ENCODE measurements at regions not wholly inside any gene's neighbourhood (a gene's known extent, or its start where the extent isn't known, plus 50 kb on each side); places are given as distances from the start of the nearest gene placed in this dataset.

GRCh38 chr3:163779396-163780344 lies 1298.6 kb downstream of the SI start:
- Mint-ChIP-seq H3K4me3 (no peak overlapping the region), H3K36me3 (no peaks in the 10 kb centered on the region), H3K27ac (peak overlapping the region in 1 of 7 donors; percentile 33), H3K4me1 (no peaks in the 10 kb centered on the region), H3K27me3 (ENCODE audit: low read depth in 3 of 3) (no peaks in the 10 kb centered on the region), H3K9me3 (peaks cover 0 to 3% (median 2%) of the 10 kb centered on the region in 7 donors)
- no peaks in the 10 kb centered on the region for H3K9me3 ChIP-seq (replicated peaks in 1 of 2; ENCODE audit: control insufficient read depth in 1 of 2, insufficient read depth in 1 of 2, low read length in 2 of 2)
- H3K4me1 ChIP-seq (ENCODE audit: control insufficient read depth in 1 of 2, insufficient read depth in 2 of 2, low read length in 2 of 2), result no peaks in the 10 kb centered on the region
- no peak overlapping the region for H3K27ac ChIP-seq (ENCODE audit: low read depth in 1 of 2, low read length in 2 of 2)
- TF ChIP-seq CTCF (IDR thresholded peaks at IDR 0.05), result no peak
- intact Hi-C loops (cut with micrococcal nuclease), result no loop called here
- H3K4me2 ChIP-seq (replicated peaks; ENCODE audit: extremely low read depth, low read length, poor library complexity, severe bottlenecking), result no peak overlapping the region
- no peaks in the 10 kb centered on the region for H3K79me2 ChIP-seq (ENCODE audit: insufficient read depth, low read length)
- 88% methylated on average over 9 of the region's 13 CpGs for WGBS (ENCODE audit: insufficient coverage)
- H3K9ac ChIP-seq (ENCODE audit: insufficient read depth, low read length, poor library complexity, severe bottlenecking), result no peak overlapping the region
- H3K36me3 ChIP-seq (replicated peaks in 1 of 2; ENCODE audit: control insufficient read depth in 1 of 2, insufficient read depth in 2 of 2, low read length in 2 of 2), result no peaks in the 10 kb centered on the region
- H4K20me1 ChIP-seq (ENCODE audit: insufficient read depth, low read length), result no peaks in the 10 kb centered on the region
- H2AFZ ChIP-seq (ENCODE audit: insufficient read depth, low read depth, low read length, poor library complexity, severe bottlenecking), result no peak overlapping the region
- no peak overlapping the region for H3K4me3 ChIP-seq (replicated peaks in 1 of 3; ENCODE audit: low read depth in 2 of 3, low read length in 3 of 3)
- no peak for DNase-seq
- no peaks in the 10 kb centered on the region for H3K27me3 ChIP-seq (ENCODE audit: control insufficient read depth in 2 of 2, insufficient read depth in 2 of 2, low read length in 2 of 2)

- no peak overlapping the region for H3K4me2 ChIP-seq (replicated peaks; ENCODE audit: extremely low read depth, low read length, poor library complexity, severe bottlenecking)
- no peak overlapping the region for H3K27ac Mint-ChIP-seq
- intact Hi-C loops (cut with micrococcal nuclease), result no loop called here
- H3K79me2 ChIP-seq (ENCODE audit: insufficient read depth, low read length), result no peaks in the 10 kb centered on the region
- no peak for DNase-seq
- no peaks in the 10 kb centered on the region for H3K4me1 Mint-ChIP-seq
- no peak overlapping the region for H3K4me3 ChIP-seq (replicated peaks in 1 of 3; ENCODE audit: low read depth in 2 of 3, low read length in 3 of 3)
- no peaks in the 10 kb centered on the region for H4K20me1 ChIP-seq (ENCODE audit: insufficient read depth, low read length)
- no peaks in the 10 kb centered on the region for H3K27me3 ChIP-seq (ENCODE audit: control insufficient read depth in 2 of 2, insufficient read depth in 2 of 2, low read length in 2 of 2)
- H3K9me3 Mint-ChIP-seq, result peaks cover 2 to 9% (median 5%) of the 10 kb centered on the region in 7 donors
- TF ChIP-seq CTCF (IDR thresholded peaks at IDR 0.05), result no peak
- no peak overlapping the region for H2AFZ ChIP-seq (ENCODE audit: insufficient read depth, low read depth, low read length, poor library complexity, severe bottlenecking)
- no peak overlapping the region for H3K27ac ChIP-seq (ENCODE audit: low read depth in 1 of 2, low read length in 2 of 2)
- H3K9me3 ChIP-seq (replicated peaks in 1 of 2; ENCODE audit: control insufficient read depth in 1 of 2, insufficient read depth in 1 of 2, low read length in 2 of 2), result peaks cover 10 to 13% of the 10 kb centered on the region in 2 donors
- H3K36me3 Mint-ChIP-seq, result no peaks in the 10 kb centered on the region
- H3K4me3 Mint-ChIP-seq, result no peak overlapping the region
- H3K9ac ChIP-seq (ENCODE audit: insufficient read depth, low read length, poor library complexity, severe bottlenecking), result no peak overlapping the region
- no peaks in the 10 kb centered on the region for H3K27me3 Mint-ChIP-seq (ENCODE audit: low read depth in 3 of 3)
- no peaks in the 10 kb centered on the region for H3K4me1 ChIP-seq (ENCODE audit: control insufficient read depth in 1 of 2, insufficient read depth in 2 of 2, low read length in 2 of 2)
- H3K36me3 ChIP-seq (replicated peaks in 1 of 2; ENCODE audit: control insufficient read depth in 1 of 2, insufficient read depth in 2 of 2, low read length in 2 of 2), result no peaks in the 10 kb centered on the region
These were observed 1301.6 kb downstream of the SI start for GRCh38 chr3:163776743-163777142.

All from CD14-positive monocyte (primary cell).